Activated CD4-positive, alpha-beta T cell treated with anti-CD3 and anti-CD28 coated beads, Interleukin-2, amount 50 U/mL, for 48 hours (primary cell): ENCODE measurements at regions not wholly inside any gene's neighbourhood (a gene's known extent, or its start where the extent isn't known, plus 50 kb on each side); places are given as distances from the start of the nearest gene placed in this dataset.
"Not testable (repeated sequence)": the region's sequence is repeated elsewhere in the genome, so short reads cannot be mapped to it uniquely, and the experiment has no call there.

Source experiments
- DNase-seq, 2 experiments: peaks; one replicate each; pipeline ENCODE4 v3.0.0-alpha.2; 2020

DNA sequence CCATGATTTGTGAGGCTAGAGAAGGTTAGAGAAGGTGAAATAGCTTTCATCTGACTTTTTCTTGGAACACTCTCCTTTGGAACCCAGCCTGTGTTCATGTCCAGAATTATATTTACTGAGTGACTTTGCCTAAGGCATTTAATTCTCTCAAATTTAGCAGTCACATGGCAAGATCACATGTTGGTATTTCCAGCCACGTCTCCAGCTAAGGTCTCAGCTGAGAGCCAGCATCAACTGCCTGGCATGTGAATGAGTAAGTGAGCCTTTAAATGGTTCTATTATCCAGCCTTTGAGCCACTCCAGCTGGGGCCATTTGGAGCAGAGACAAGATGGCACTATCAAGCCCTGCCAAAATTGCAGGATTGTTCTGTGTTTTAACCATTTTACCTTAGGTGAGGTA, 130.2 kb upstream of the SGO1 start:
- DNase-seq = no peak

- no peak for DNase-seq
Measured at GRCh38 chr3:20310629-20311028, 124.6 kb upstream of the SGO1 start.

GRCh38 chr3:20307383-20307782, 121.4 kb upstream of the SGO1 start:
- DNase-seq = no peak

DNA sequence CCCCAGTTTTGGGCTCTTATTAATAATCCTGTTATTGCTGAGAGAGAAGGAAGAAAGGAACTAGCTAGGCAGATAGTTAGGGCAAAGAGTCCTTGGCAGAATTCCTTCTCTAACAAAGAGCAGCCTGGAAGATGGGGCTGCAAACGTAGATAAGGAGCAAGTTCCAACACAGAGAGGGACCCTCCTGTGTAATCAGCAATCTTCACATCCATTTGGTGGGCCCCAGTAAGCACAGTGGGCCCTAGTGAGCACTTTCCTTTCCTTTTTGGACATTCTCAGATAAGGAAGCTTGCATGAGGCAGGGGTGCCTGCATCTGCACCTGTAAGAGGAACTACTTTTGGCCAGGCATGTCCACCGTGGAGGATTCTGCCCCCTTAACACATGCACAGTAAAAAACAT, 119.6 kb upstream of the SGO1 start:
- DNase-seq = no peak

DNA sequence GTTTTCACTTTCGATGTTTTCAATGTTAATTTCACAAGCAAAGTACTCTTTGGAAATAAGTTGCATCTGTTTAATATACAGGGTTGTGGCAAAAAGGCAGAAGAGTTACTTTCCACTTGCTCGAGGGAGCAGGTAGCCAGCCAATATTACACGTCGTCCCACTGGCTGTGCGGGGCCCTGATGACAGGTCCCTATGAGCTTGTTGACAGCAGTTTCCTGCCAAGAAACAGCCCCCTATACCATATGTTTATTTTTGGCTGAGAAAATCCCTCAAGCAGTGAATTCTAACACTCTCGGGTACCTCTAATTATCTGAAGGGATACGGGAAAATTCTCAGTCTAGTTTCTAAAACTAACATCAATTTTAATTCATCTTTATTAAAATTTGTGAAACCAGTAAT, 116.8 kb upstream of the SGO1 start:
- no peak for DNase-seq

DNA sequence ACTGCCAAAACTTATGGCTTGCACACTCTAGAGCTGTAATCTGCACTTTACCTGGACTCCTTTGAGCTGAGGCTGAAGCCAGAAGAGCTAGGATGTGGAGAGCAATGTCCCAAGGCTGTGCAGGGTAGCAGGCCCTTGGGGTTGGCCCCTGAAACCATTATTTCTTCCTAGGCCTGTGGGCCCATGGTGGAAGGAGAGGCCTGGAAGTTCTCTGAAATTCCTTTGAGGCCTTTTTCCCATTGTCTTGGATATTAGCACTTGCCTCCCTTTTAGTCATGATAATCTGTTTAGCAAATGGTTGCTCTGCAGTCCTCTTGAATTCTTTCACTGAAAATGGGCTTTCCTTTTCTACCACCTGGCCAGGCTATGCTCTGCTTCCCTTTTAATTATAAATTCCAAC, 102.0 kb upstream of the SGO1 start:
- DNase-seq = no peak

- DNase-seq = no peak
Measured at GRCh38 chr3:20280257-20280656, 94.3 kb upstream of the SGO1 start.

DNA sequence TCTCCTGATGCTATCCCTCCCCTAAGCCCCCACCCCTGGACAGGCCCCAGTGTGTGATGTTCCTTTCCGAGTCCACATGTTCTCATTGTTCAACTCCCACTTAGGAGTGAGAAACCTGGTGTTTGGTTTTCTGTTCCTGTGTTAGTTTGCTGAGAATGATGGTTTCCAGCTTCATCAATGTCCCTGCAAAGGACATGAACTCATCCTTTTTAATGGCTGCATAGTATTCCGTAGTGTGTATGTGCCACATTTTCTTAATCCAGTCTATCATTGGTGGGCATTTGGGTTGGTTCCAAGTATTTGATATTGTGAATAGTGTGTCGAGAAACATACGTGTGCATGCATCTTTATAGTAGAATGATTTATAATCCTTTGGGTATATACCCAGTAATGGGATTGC, 80.0 kb upstream of the SGO1 start:
- not testable (repeated sequence) for DNase-seq

DNA sequence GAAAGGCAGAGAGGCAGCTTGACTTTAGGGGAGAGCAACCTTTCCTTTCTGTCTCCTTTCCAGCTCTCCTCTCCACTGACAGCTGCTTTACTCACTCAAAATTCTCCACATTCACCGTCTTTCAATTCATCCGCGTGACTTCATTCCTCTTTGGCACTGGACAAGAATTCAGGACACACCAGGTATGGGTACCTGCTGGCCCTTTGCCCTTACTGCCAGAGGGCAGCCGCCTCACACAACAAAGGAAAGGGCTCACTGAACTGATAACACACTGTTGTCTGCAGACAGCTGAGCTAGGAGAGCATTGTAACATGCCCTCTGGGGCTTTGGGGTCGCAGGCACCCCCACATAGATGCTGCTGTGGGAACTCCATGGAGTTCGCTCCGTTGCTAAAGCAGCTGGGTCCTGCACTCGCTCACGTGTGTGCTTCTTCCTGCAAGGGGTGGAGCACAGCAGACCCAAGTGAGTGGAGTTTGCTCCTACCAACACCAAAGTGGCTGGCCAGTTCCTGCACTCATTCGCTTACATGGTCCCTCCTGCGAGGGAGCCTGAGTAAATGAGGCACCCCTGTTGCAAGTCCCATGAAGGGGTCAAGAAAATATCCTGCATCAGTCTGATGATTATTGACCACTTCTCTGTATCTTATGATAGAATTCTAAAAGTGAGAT, 79.0 kb upstream of the SGO1 start:
- no peak for DNase-seq

- DNase-seq = no peak
Measured at GRCh38 chr3:20258371-20258770, 72.4 kb upstream of the SGO1 start.

DNA sequence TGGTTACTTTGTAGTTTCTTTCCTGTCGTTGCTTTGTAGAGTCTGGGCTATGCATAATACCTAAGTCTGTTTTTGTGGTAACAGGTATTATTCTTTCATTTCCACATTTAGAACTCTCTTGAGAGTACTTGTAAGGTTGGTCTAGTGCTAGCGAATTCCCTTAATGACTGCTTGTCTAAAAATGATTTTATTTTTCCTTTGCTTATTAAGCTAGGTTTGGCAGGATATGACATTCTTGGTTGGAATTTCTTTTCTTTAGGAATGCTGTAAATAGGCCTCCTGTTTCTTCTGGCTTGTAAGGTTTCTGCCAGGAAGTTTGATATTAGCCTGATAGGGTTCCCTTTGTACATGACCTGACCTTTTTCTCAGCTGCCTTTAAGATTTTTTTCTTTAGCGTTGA, 70.1 kb upstream of the SGO1 start:
- DNase-seq = no peak

DNA sequence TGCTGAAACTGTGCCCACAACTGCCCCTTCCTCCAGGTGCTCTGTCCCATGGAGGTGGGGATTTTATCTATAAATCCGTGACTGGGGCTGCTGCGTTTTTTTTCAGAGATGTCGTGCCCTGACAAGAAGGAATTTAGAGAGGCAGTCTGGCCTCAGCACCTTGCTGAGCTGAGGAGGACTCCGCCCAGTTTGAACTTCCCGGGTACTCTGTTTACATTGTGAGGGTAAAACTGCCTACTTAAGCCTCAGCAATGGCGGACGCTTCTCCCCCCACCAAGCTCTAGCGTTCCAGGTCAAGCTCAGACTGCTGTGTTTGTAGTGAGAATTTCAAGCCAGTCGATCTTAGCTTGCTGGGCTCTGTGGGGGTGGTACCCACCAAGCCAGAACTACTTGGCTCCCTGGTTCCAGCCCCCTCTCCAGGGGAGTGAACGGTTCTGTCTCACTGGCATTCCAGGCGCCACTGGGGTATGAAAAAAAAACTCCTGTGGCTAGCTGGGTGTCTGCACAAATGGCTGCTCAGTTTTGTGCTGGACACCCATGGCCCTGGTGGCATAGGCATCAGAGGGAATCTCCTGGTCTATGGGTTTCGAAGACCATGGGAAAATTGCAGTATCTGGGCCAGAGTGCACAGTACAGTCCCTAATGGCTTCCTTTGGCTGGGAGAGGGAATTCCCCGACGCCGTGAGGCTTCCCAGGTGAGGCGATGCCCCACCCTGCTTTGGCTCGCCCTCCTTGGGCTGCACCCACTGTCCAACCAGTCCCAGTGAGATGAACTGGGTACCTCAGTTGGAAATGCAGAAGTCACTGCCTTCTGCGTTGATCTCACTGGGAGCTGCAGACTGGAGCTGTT, 68.5 kb upstream of the SGO1 start:
- DNase-seq = no peak

GRCh38 chr3:20250786-20251185, 64.8 kb upstream of the SGO1 start:
- DNase-seq = no peak

DNA sequence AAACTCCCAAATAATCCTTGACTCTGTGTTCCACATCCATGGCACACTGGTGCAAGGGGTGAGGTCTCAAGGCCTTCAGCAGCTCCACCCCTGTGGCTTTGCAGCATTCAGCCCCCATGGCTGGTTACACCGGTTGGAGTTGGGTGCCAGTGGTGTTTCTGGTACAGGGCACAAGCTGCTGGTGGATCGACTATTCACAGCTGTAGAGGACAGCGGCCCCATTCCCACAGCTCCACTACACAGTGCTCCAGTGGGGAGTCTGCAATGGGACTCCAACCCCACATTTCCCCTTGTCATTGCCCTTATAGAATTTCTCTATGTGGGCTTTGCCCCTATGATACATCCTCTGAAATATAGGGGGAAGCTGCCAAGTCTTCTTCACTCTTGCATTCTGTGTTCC, 64.3 kb upstream of the SGO1 start:
- no peak for DNase-seq

GRCh38 chr3:20246662-20247061, 60.7 kb upstream of the SGO1 start:
- DNase-seq = no peak

DNA sequence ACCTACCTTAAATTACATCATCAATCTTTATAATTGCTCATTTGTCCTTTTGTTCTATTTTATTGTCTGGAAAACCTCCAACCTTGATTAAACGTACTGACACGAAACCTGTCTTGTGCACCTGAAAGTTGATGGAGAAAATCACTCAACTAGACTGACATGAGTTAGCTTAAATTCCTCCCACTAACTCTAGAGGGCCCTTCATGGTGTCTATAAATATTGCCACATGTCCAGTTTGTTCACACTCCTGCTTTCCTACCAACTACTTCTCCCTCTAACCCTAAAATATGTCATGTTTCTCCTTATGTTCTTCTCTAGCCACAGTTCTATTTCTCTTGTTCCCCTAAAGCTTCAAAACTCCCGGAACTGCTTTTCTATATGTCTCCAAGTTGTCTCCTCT, 59.8 kb upstream of the SGO1 start:
- DNase-seq = no peak

DNA sequence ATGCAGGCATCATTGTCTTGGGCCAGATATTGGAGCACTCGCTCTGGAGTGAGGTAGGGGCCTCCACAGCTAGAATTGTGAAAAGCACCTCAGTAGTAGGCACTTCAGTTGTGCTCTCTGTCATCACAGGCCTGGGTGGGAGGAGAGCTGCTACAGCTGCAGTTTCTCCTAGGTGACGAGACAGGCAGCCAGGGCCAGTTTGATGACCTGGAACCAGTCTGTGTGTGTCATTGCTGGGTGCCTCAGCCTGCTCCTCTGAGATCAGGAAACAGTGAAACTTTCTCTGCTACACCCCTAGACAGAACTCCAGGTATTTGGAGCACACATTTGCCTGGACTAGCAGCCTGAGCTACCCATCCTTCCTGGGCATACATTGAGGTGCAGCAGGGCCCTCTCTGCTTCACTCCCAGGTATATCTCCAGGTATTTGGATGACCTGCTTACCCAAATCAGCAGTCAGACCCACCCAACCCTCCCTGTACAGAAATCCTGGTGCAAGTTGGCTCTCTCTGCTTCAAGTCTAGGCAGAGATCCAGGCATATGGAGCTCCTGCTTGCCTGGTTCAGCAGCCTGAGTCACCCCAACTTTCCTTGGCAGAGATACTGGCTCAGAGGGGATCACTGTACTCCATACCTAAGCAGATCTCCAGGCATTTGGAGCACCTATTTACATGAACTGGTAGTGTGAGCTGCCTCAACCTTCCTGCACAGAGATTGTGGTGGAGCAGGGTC, 54.3 kb upstream of the SGO1 start:
- DNase-seq = no peak

- not testable (repeated sequence) for DNase-seq
Measured at GRCh38 chr3:20238199-20238598, 52.2 kb upstream of the SGO1 start.

DNA sequence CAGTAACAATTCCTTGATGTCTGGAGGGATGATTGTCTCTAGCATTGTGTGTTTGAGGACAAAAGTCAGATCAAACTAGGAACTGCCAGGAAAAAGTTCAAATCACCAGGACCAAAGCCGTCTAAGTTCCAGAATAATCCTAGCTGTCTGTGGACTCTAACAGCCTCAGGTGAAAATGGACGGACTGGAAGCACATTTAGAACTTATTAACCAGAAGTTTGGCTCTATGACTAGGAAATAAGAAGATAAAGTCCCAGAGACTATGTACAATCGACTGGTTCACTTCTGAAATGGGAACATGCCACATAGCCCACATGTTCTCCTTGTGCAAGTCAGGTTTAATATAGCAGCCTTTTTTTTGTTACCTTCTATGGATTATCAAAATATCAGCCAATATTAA, 50.6 kb upstream of the SGO1 start:
- no peak for DNase-seq
